Mammary epithelial cell (primary cell): ENCODE measurements at regions not wholly inside any gene's neighbourhood (a gene's known extent, or its start where the extent isn't known, plus 50 kb on each side); places are given as distances from the start of the nearest gene placed in this dataset.

Experiments
- EZH2 ChIP-seq: IDR thresholded peaks from 2 replicates; pipeline ENCODE4 v1.6.1; 2012; ENCODE audit warnings: low read length, inconsistent platforms, borderline replicate concordance
- TF ChIP-seq, protein P1 (sequence below), 2 donors: IDR thresholded peaks in 1 of 2; conservative IDR thresholded peaks in 1 of 2; 2 replicates each; pipeline ENCODE4 v1.5.1; 2011 to 2012; ENCODE audit warnings: inconsistent platforms in 2 of 2, low read length in 2 of 2, mild to moderate bottlenecking in 2 of 2, control low read depth in 1 of 2, low read depth in 1 of 2; ENCODE audit not compliant: insufficient read depth in 1 of 2; ENCODE audit errors: extremely low read depth in 1 of 2

DNA sequence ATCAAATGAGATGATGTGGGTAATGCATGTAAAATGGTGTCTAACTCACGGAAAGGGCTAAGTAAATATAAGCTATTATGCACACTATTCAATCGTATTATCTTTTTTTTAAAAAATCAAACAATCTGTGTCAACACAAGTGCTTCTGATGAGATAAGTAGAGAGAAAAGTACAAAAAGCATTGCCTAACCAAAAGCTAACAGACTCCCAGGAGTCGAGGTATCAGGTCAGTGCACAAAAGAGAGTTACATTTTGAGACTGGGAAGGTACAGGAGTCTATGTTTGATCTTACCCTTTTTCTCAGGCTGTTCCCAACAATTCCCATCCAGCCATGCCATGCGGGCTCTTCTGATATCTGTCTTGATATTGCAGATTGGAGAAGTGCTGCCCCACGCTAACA lies 203.3 kb upstream of the ZIC3 start:
- TF ChIP-seq, protein P1, sequence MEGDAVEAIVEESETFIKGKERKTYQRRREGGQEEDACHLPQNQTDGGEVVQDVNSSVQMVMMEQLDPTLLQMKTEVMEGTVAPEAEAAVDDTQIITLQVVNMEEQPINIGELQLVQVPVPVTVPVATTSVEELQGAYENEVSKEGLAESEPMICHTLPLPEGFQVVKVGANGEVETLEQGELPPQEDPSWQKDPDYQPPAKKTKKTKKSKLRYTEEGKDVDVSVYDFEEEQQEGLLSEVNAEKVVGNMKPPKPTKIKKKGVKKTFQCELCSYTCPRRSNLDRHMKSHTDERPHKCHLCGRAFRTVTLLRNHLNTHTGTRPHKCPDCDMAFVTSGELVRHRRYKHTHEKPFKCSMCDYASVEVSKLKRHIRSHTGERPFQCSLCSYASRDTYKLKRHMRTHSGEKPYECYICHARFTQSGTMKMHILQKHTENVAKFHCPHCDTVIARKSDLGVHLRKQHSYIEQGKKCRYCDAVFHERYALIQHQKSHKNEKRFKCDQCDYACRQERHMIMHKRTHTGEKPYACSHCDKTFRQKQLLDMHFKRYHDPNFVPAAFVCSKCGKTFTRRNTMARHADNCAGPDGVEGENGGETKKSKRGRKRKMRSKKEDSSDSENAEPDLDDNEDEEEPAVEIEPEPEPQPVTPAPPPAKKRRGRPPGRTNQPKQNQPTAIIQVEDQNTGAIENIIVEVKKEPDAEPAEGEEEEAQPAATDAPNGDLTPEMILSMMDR (conservative IDR thresholded peaks at IDR 0.05 in 1 of 2, IDR thresholded peaks at IDR 0.05 in 1 of 2; ENCODE audit: extremely low read depth in 1 of 2, insufficient read depth in 1 of 2, low read depth in 1 of 2, low read length in 2 of 2), result no peak
- no peak for TF ChIP-seq EZH2
